Pancreas (tissue), 10 donors: ENCODE measurements at regions not wholly inside any gene's neighbourhood (a gene's known extent, or its start where the extent isn't known, plus 50 kb on each side); places are given as distances from the start of the nearest gene placed in this dataset.
"Not testable (repeated sequence)": the region's sequence is repeated elsewhere in the genome, so short reads cannot be mapped to it uniquely, and the experiment has no call there.

Experiments used
- ATAC-seq, 4 donors: fragments of 200-7000 bp; cut with Tn5 transposase; one replicate each; pipeline versions ENCODE4 v1.8.0 to v1.9.1; 2020; ENCODE audit warnings: mild to moderate bottlenecking in 4 of 4, moderate library complexity in 4 of 4
- DNase-seq, 6 donors: peaks; one replicate each; pipeline ENCODE4 v3.0.0-alpha.2; 2020
- FAIRE-seq: peaks from 2 replicates; lab custom pipeline; 2012; peaks lifted over from hg19 to GRCh38; lab: Jason Lieb, UNC
- H3K27ac ChIP-seq, 4 donors: fragments of 200-600 bp; sonication (generic); 1 replicate in 3 of 4; 2 replicates in 1 of 4; pipeline versions ENCODE4 v1.5.0 to v1.8.0; 2020
- H3K27me3 ChIP-seq, 4 donors: fragments of 200-600 bp; one replicate each; pipeline ENCODE4 v1.8.0; 2021
- H3K36me3 ChIP-seq, 3 donors: fragments of 200-600 bp; sonication (generic) in 1 of 3; one replicate each; pipeline versions ENCODE4 v1.5.0 to v1.8.0; 2020 to 2021
- H3K4me1 ChIP-seq, 3 donors: fragments of 200-600 bp; one replicate each; pipeline ENCODE4 v1.8.0; 2021
- H3K4me3 ChIP-seq, 4 donors: fragments of 200-600 bp; sonication (generic) in 2 of 4; one replicate each; pipeline versions ENCODE4 v1.5.0 to v1.8.0; 2020 to 2021
- H3K9me3 ChIP-seq, 4 donors: fragments of 200-600 bp; one replicate each; pipeline ENCODE4 v1.8.0; 2021
- WGBS, 2 donors: extraction: QIAGEN DNeasy Blood & Tissue Kit; methylation state at CpG; one replicate each; pipeline ENCODE4 v1.1.7; 2013; 5-methylcytosine and 5-hydroxymethylcytosine counted together
- intact Hi-C, 3 donors: fragments of 100-400 bp; cut with DNase I; formaldehyde crosslinking; loops; one replicate each; pipeline versions ENCODE4 v1.11.1 to v1.14.2; 2022
- TF ChIP-seq, protein P1 (sequence below), 4 donors: fragments of 200-600 bp; sonication (generic) in 3 of 4; IDR thresholded peaks; one replicate each; pipeline versions ENCODE4 v1.5.0 to v1.8.0; 2021; ENCODE audit warnings: antibody characterized with exemption in 4 of 4
- donor health status: healthy with polysubstance abuse.
- donor health status: DM: no; HTN: no; CAD: no; lungs with moderate emphysema.
- donor health status: DM: no; HTN: no; CAD: no.
- donor health status: control.
- donor health status: control.
- donor health status: Bipolar disorder and iron deficiency.
- donor health status: DM: yes; HTN: yes; CAD: no.
- donor health status: DM: no; HTN: no; CAD: no.
- donor health status: DM: no; HTN: no; CAD: no.
- donor health status: DM: yes; HTN: yes; CAD: no.

DNA sequence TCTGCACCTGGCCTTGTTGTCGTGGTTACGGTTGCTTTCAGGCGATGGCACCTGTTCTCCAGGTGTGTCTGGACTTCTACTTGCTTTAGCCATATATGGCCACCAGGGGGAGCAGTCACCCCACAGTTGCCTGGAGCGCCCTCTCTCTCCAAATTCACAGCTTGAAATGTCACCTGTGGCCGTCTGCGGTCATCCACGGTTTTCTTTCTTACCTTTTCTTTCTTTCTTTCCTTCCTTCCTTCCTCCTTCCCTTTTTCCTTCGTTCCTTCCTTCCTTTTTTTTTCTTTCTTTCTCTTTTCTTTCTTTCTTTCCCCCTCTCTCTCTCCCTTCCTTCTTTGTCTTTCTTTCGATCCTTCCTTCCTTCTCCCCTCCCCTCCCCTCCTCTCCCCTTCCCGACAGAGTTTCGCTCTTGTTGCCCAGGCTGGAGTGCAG lies 150.5 kb upstream of the VKORC1L1 start:
- FAIRE-seq = no peak
- peaks cover 0 to 3% (median 0%) of the 10 kb centered on the region in 3 donors for H3K36me3 ChIP-seq
- 11 to 16% methylated on average over 11 of the region's 11 CpGs for WGBS, 2 donors
- no peak overlapping the region for H3K4me3 ChIP-seq
- TF ChIP-seq, protein P1, sequence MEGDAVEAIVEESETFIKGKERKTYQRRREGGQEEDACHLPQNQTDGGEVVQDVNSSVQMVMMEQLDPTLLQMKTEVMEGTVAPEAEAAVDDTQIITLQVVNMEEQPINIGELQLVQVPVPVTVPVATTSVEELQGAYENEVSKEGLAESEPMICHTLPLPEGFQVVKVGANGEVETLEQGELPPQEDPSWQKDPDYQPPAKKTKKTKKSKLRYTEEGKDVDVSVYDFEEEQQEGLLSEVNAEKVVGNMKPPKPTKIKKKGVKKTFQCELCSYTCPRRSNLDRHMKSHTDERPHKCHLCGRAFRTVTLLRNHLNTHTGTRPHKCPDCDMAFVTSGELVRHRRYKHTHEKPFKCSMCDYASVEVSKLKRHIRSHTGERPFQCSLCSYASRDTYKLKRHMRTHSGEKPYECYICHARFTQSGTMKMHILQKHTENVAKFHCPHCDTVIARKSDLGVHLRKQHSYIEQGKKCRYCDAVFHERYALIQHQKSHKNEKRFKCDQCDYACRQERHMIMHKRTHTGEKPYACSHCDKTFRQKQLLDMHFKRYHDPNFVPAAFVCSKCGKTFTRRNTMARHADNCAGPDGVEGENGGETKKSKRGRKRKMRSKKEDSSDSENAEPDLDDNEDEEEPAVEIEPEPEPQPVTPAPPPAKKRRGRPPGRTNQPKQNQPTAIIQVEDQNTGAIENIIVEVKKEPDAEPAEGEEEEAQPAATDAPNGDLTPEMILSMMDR (IDR thresholded peaks at IDR 0.05) = peak; percentile 78 to 85 (median 81)
- ATAC-seq = peak; percentile 93 to 100 (median 97)
- no peaks in the 10 kb centered on the region for H3K4me1 ChIP-seq
- DNase-seq = peak; percentile 65 to 84 (median 69)
- intact Hi-C loops = no loop called here
- H3K27ac ChIP-seq = no peak overlapping the region
- H3K27me3 ChIP-seq = no peaks in the 10 kb centered on the region
- H3K9me3 ChIP-seq = no peaks in the 10 kb centered on the region

GRCh38 chr7:65727182-65727581 lies 145.7 kb upstream of the VKORC1L1 start:
- WGBS, 2 donors = 83 to 85% methylated on average over 4 of the region's 4 CpGs
- H3K36me3 ChIP-seq, H3K27me3 ChIP-seq, H3K27ac ChIP-seq, H3K4me3 ChIP-seq, intact Hi-C loops, FAIRE-seq, ATAC-seq, H3K4me1 ChIP-seq, DNase-seq, H3K9me3 ChIP-seq: not testable (repeated sequence)

DNA sequence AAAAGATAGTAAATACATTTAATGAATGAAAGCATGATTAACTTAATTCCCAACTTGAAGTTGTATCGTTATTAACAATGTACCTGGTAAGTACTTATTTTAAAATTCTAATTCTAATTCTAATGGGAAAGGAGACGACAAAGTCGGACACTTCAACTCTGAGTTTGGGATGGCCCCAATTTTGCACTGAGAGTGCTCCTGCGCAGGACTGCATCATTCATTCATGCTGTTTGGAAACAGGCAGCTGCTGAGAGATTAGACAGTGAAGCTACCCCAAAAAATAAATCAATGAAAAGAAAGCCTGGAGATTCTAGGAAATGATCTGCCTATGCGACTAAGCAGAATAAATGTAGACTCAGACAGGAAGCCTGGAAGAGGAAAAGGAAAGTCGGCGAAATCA lies 141.7 kb upstream of the VKORC1L1 start:
- H3K27ac ChIP-seq = peak overlapping the region in 1 of 4 donors; percentile 21
- H3K4me3 ChIP-seq = peak overlapping the region; percentile 23 to 52 (median 32)
- H3K27me3 ChIP-seq = no peaks in the 10 kb centered on the region

GRCh38 chr7:65731562-65732035 lies 141.3 kb upstream of the VKORC1L1 start:
- Histone ChIP-seq H3K4me1 (no peaks in the 10 kb centered on the region), H3K27me3 (no peaks in the 10 kb centered on the region), H3K27ac (peak overlapping the region in 1 of 4 donors; percentile 21), H3K36me3 (peaks cover 0 to 1% (median 0%) of the 10 kb centered on the region in 3 donors), H3K9me3 (no peaks in the 10 kb centered on the region), H3K4me3 (peak overlapping the region; percentile 23 to 52 (median 32))
- intact Hi-C loops = no loop called here
- peak in 5 of 6 donors; percentile 19 to 75 (median 40) for DNase-seq
- FAIRE-seq = no peak
- ATAC-seq = peak; percentile 86 to 93 (median 92)
- 4 to 6% methylated on average over 26 to 27 of the region's 27 CpGs for WGBS, 2 donors
- TF ChIP-seq, protein P1 (IDR thresholded peaks at IDR 0.05) = no peak

More for the DNA sequence above, 141.7 kb upstream of the VKORC1L1 start:
- 55 to 56% methylated on average over 7 of the region's 7 CpGs for WGBS, 2 donors
- TF ChIP-seq, protein P1 (IDR thresholded peaks at IDR 0.05) = no peak
- no peak for FAIRE-seq
- no peak for ATAC-seq
- intact Hi-C loops = no loop called here
- DNase-seq = no peak
- H3K4me1 ChIP-seq = no peaks in the 10 kb centered on the region
- H3K9me3 ChIP-seq = no peaks in the 10 kb centered on the region
- peaks cover 0 to 3% (median 0%) of the 10 kb centered on the region in 3 donors for H3K36me3 ChIP-seq

- H3K9me3 ChIP-seq = no peaks in the 10 kb centered on the region
- TF ChIP-seq, protein P1 (IDR thresholded peaks at IDR 0.05) = no peak
- intact Hi-C loops = no loop called here
- DNase-seq (no peak), ATAC-seq (no peak), FAIRE-seq (no peak)
- no peak overlapping the region for H3K4me3 ChIP-seq
- WGBS, 2 donors = 89 to 90% methylated on average over 2 of the region's 2 CpGs
- H3K4me1 ChIP-seq = peaks cover 3 to 16% (median 11%) of the 10 kb centered on the region in 3 donors
- H3K27me3 ChIP-seq = no peaks in the 10 kb centered on the region
- no peaks in the 10 kb centered on the region for H3K36me3 ChIP-seq
- no peak overlapping the region for H3K27ac ChIP-seq
Observed at GRCh38 chr7:65744406-65744805, 128.5 kb upstream of the VKORC1L1 start.
